Stimulated activated CD4-positive, alpha-beta T cell treated with anti-CD3 and anti-CD28 coated beads, Interleukin-4, amount 100 ng/mL, for 48 hours (primary cell): ENCODE measurements at regions not wholly inside any gene's neighbourhood (a gene's known extent, or its start where the extent isn't known, plus 50 kb on each side); places are given as distances from the start of the nearest gene placed in this dataset.

Experiments
- DNase-seq, 2 donors: peaks; one replicate each; pipeline ENCODE4 v3.0.0-alpha.2; 2020; ENCODE audit warnings: low read depth in 2 of 2

- no peak for DNase-seq
Observed at GRCh38 chr7:142409471-142409870, 151.6 kb upstream of the PRSS58 start.

- no peak for DNase-seq
Observed at GRCh38 chr7:142408794-142409193, 150.9 kb upstream of the PRSS58 start.

GRCh38 chr7:142407939-142408570 lies 150.2 kb upstream of the PRSS58 start:
- no peak for DNase-seq

GRCh38 chr7:142405122-142405765 lies 147.4 kb upstream of the PRSS58 start:
- DNase-seq: no peak

DNA sequence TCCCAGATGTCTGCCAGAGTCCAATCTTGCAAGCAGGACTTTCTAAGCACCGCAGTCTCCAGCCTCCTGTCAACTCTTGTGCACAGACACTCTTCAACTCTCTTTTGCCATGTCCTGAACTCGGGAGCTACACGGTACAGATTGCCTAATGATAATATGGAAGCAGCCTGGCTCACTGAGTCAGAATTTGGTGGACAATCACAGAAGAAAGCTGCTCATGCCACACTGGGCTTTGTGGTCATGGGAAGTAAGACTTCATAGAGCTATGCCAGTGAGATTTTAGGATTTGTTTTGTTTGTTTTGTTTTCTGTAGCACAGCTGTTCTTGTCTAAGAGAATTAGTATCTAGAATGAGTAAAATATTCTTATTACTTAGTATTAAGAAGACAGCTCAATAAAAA lies 144.1 kb upstream of the PRSS58 start:
- no peak for DNase-seq

DNA sequence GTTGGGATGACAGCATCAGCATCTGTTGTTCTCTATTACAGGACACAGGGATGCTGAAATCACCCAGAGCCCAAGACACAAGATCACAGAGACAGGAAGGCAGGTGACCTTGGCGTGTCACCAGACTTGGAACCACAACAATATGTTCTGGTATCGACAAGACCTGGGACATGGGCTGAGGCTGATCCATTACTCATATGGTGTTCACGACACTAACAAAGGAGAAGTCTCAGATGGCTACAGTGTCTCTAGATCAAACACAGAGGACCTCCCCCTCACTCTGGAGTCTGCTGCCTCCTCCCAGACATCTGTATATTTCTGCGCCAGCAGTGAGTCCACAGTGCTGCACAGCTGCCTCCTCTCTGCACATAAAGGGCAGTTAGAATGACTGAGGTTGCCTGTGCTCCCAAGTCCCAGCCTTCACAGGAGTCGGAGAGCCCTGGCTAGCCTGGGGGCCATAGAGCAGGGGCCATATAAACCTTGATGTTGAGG lies 142.2 kb upstream of the PRSS58 start:
- DNase-seq: no peak

- peak; percentile 38 to 47 for DNase-seq
Observed at GRCh38 chr7:142391191-142391992, 133.5 kb upstream of the PRSS58 start.

GRCh38 chr7:142389544-142389943 lies 131.7 kb upstream of the PRSS58 start:
- no peak for DNase-seq

DNA sequence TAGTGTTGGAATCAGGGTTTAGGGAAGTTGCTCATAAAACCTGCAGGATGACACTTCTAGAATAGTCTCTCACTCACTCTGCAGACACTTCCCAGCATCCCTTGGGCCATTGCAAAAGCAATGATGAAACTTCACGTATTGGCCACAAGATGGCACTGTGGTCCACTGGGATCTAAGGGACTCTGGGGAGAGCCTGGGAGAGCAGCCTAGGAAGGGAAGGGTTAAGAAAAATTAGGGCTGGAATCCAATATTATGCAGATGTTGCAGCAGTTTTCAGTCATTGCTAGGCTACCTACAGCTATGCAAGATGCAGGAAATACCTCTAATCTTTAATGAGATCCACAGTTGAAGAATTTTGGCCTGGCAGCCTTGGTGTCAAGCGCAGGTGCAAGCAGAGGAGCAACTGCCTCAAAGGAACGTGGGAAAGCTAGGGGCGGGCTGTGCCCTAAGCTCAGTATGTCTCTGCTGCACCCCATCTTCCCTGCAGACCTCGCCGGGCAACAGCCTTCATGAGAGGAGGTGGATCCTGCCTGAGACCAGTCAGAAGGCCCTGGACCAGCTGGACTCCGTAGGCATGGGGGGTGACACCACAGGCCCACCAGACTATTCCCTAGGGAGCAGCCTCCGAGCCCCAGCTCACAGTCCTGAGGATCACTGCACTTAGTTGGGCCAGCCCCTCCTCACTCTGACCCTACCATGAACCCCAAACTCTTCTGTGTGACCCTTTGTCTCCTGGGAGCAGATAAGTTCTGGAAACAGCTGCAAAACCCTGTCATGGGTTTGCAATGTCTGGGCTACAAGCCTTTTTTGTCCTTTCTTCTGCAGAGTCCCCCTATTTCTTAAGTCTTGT lies 127.9 kb upstream of the PRSS58 start:
- DNase-seq: peak; percentile 23 to 32

- DNase-seq: peak; percentile 24 to 26
Observed at GRCh38 chr7:142384493-142384922, 126.7 kb upstream of the PRSS58 start.

GRCh38 chr7:142383841-142384492 lies 126.1 kb upstream of the PRSS58 start:
- peak; percentile 10 to 14 for DNase-seq

- DNase-seq: no peak
Observed at GRCh38 chr7:142381727-142382390, 124.0 kb upstream of the PRSS58 start.

GRCh38 chr7:142380069-142380468 lies 122.2 kb upstream of the PRSS58 start:
- no peak for DNase-seq

DNA sequence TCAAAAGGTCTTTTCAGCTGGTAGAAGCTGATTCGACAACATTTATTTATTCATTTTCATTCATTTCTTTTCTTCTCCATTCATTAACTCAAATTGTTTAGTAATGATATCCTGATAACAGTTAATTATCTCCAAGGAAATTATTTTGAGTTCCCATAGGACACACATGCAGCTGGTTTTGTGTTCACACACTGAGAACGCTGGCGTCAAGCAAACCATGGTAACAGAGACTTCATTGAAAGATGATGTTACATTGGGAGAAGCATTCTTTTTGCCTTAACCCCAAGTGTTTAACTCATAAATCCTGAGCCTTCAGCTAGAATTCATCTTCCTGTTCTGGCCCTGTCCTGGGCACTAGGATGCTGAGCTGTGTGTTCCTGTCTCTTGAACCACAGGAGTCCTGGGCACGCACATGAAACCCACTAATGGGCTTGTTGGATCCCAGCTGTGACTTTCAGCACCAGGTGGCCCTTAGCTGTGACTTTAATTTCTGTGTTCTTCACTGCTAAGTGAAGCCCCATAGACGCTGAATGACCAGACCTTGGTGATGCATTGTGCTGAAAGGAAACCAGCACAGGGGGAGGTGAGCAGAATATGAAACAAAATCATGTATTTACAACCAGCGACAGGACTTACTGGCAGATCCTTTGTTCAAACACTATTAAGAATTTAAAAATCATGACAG lies 121.5 kb upstream of the PRSS58 start:
- no peak for DNase-seq

GRCh38 chr7:142377567-142377966 lies 119.7 kb upstream of the PRSS58 start:
- DNase-seq: no peak

GRCh38 chr7:142376356-142376997 lies 118.6 kb upstream of the PRSS58 start:
- no peak for DNase-seq

- DNase-seq: no peak
Observed at GRCh38 chr7:142375710-142376313, 118.0 kb upstream of the PRSS58 start.

DNA sequence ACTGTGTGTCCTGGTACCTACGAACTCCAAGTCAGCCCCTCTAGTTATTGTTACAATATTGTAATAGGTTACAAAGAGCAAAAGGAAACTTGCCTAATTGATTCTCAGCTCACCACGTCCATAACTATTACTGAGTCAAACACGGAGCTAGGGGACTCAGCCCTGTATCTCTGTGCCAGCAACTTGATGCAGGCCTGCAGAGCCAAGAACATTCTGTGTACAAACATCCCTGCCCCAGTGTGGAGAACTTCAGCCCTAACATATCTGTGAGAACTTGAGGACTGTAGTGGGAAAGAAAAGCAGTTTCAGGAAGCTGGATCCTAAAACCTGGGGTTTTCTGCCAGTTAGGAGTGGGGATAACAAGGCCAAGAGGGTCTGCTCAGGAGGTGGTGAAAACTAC lies 114.9 kb upstream of the PRSS58 start:
- no peak for DNase-seq
